GM21528 (cell line): ENCODE measurements at regions not wholly inside any gene's neighbourhood (a gene's known extent, or its start where the extent isn't known, plus 50 kb on each side); places are given as distances from the start of the nearest gene placed in this dataset.

ENCODE experiments used
- ATAC-seq: cut with Tn5 transposase; IDR thresholded peaks from one replicate; pipeline ENCODE4 v1.9.1; 2021; ENCODE audit warnings: mild to moderate bottlenecking, moderate library complexity; ENCODE audit not compliant: unreplicated experiment, low FRiP score

DNA sequence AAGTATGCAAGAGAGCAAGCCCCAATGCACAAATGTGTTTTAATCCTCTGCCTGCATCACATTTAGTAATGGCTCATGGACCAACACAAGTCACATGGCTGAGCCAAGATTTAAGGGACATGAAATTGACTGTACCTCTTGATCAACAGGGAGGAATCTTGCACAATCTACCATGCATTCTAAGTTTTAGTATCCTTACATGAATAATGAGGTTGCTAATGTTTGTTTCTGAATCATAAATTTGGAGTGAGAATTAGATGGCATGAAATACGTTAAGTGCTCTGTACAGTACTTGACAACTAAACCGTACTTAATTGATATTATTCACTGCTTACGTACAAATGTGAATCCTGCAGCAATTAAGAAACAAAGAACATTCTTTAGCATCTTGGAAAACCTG, 553.8 kb upstream of the JAG1 start:
- no peak for ATAC-seq

- no peak for ATAC-seq
Measured at GRCh38 chr20:11229772-11230171, 556.0 kb upstream of the JAG1 start.

DNA sequence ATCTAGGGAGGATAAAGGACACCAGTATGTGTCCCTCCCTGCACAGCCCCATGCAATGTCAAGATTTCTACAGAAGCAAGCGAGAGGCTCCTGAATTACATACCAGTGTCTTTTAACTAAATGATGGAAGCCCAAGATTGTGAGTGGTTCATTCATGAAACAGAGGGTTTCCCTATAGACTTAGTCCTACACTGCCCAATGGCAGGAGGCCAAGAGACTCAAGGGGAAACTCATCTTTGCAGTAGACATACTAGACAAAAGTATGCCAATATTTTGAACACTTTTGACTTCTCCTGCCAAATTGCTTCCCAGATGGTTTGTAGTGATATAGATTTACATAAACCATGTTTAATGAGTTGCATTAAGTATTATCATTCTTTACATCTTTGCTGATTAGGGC, 557.2 kb upstream of the JAG1 start:
- ATAC-seq = no peak

DNA sequence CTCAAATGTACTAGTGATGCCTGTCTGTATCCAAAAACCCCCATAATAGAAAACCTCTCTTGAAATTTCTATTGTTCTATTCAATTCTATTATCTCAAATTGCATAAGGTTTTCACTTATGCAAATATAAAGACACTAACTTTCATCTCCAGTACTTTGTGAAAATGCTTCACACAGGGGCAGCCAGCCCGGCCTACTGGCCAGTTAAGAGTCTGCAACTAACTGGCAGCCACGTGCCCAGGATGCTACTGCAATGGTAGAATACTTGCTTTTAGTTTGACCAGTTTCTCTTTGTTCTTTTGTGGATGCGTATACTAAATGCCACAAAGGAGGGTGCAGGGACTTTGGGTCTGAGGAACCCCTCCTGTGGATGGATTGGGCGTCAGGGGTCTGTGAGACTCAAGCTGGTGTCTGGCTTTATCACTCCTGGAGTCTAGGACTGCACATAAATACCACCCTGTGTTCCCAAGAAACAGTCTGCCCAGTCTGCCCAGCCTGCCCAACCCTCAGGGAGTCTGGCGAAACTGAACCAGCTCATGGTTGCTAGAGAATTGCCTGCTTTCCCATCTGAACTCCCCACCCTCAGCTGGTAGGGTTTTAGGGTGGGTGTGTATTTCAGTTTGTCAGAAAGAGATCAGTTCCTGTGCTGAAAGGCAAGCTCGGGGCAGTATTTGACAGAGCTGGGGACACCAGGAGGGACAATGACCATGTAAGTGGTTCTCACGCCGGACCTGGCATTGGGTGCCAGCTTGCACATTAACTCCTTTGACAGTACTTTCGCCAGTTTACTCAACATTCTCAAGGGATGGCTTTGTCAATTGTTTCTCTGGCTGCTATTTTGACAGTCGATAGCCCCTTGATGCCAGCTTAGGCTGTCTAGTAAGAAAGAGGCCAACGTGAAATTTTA, 558.2 kb upstream of the JAG1 start:
- no peak for ATAC-seq

- ATAC-seq = no peak
Measured at GRCh38 chr20:11232896-11233295, 559.1 kb upstream of the JAG1 start.

DNA sequence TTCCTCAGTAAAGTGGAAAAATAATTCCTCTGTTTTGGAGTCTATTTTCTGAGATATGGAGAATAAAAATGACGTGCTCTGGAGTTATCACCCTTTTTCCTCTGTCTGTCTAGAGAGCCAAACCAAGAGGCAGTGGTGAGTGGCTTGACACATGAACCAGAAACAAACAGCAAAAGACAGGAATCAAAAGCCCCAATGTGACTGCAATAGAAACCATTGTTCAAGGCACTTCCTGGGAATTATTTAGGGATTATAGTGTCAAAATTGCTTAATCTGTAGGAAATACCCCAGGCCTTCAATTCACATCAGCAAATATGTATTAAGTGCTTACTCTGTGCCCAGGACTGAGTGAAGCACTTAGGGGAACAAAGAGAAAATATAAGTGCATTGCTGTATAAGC, 560.4 kb upstream of the JAG1 start:
- ATAC-seq = no peak

DNA sequence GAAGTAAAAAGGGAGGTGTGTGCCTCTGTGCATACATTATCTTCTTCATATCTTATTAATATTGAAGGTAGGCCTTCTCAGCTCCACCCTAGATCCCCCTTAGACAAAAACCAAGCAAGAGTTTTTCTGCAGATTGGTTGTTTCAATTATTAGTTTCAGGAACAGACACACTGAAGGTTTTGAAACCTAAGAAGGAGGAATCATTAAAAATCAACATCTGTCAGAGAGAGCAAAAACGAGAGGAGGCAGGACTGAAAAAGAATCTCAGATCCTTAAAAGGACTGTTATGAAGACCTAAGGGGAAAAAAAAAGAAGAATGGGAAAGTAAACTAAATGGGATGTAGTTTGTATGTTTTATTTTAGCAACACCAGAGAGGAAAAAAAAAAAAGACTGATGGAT, 560.8 kb upstream of the JAG1 start:
- ATAC-seq = no peak

DNA sequence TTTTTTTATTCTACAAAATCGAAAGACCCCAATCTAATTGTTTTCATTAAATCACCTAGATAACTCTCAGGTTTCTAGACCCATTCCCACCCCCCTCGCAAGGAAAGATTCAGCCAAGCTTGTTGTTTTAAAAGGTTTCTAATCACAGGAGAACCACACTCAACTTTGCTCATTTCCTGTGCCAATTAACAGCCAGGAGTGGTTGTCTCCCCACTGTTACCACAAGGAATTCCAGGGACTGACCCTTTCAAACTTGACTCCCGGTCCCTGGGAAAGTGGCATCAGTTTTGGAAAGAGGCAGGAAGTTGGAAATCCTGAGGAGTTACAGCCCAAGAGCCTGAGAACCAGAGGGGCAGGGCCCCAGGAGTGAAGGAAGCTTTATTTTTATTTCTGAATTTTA, 561.3 kb upstream of the JAG1 start:
- ATAC-seq = no peak

DNA sequence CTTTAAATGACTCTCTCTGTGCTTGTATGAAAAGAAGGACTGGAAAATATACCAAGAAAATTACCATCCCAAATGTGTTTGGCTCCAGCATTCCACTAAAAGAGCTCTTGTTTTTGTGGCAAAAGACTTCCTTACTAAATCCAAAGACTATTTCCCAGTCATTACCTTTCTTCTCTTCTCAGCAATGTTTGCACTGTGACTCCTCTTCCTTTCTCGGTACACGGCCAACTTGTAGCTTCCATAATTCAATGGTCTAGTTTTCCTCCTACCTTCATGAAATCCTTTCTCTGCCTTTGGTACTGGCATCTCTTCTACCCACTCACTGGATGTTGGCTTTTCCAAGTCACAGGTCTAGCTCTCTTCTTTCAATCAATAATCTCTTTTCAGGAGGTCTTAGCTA, 568.5 kb upstream of the JAG1 start:
- ATAC-seq = no peak

DNA sequence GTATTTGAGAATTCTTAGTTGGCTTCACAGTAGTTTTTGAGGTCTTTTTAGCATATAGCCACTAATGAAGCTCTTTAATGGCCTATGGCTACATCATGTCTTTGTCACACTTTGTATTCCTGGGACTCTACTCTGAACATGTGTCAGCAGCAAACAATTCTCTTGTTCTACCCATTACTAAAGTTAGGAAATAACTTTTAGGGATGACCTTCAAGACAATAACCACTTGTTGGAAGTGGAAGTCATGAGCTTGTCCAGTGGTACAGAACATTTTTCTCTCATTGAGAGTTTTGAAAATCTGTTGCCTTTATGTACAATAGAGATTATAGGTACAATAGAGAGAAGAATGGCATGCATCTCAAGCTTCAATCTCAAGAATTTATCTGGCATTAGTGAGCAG, 571.6 kb upstream of the JAG1 start:
- ATAC-seq = no peak

- ATAC-seq = no peak
Measured at GRCh38 chr20:11246251-11246775, 572.5 kb upstream of the JAG1 start.

DNA sequence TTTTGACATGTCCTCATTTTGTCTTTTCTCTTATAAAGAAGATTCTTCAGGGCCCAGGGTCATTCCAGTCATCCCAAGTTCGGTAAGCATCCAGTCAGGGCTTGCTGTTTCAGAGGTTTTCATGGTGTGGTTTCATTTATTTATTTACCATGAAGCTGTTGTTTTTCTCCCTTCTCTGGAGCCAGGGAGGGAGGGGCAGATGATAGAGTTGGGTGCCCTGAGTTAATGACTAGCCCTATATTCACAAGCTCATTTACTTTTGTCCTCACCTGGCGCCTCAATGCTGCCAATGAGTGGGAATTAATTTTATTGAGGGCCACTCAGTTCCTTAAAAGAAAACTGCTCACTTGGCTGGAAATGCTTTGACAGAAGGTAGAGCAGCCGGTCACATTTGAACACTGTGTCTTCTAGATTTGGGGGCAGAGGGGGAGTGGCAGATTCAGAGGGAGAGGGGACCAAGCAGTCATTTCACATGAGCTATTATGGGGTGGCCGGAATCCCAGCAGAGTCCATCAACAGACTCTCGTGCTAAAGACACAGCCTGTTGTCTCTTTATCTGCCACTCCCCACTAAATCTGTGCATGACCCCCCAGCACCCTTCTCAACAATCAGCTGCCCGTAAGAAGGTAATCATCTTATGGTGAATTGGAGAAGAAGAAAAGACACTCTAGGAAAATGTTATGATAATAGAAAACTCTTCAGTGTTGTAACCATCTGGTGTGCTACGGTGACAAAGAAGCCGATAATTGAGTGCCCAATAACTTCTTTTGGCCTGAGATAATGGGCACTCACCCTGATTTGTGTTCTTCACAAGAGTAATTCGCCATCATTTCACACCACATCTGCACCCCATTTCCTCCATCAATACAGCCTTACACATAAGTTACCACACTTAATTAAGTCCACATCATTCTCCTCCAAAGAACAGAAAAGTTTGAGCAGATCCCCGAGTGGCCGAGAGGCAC, 573.5 kb upstream of the JAG1 start:
- no peak for ATAC-seq

DNA sequence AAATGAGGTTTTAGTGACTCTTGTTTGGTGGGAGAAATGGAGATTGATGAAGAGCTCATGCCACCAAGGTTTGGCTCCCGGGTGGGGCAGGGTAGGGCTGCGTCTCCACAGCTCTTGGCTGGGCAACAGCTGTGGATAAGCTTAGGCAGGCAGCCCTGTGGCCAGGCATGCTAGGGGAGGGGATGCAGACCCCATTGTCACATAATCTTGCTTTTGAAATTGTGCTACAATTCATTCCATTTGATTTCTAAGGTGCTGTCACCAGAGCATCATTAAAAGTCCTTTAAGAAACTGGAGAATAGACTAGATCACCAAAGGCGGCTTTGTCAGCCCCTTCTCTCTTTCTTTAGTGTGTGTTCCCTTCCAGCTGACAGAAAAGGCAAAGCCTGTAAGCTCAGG, 574.2 kb upstream of the JAG1 start:
- ATAC-seq = no peak

- ATAC-seq = no peak
Measured at GRCh38 chr20:11248687-11249638, 575.2 kb upstream of the JAG1 start.

GRCh38 chr20:11249683-11250082, 575.9 kb upstream of the JAG1 start:
- ATAC-seq = no peak

- no peak for ATAC-seq
Measured at GRCh38 chr20:11252447-11252846, 578.6 kb upstream of the JAG1 start.

- ATAC-seq = no peak
Measured at GRCh38 chr20:11255455-11255854, 581.7 kb upstream of the JAG1 start.

GRCh38 chr20:11255860-11256259, 582.1 kb upstream of the JAG1 start:
- ATAC-seq = no peak

- ATAC-seq = no peak
Measured at GRCh38 chr20:11260611-11261010, 586.8 kb upstream of the JAG1 start.

- ATAC-seq = no peak
Measured at GRCh38 chr20:11261533-11262000, 587.8 kb upstream of the JAG1 start.
